ENCODE measurements at regions not wholly inside any gene's neighbourhood (a gene's known extent, or its start where the extent isn't known, plus 50 kb on each side); places are given as distances from the start of the nearest gene placed in this dataset.

DNA sequence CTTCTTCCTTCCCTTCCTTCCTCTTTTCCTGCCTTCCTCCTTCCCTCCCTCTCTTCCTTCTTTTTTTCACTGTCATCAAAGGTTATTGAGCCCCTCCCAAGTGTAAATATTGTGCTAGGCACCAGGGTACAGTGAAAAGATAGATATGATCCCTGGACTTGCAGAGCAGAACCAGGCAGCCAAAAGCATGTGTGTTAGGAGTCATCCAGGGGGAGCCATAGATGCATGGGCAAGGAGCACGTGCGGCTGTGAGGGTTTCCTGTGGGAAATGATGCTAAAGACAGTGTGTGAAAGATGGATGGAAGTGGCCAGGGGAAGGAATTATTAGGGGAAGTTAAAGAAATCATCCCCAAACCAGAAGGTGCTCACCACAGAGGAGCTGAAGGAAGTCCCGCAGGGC lies 65.2 kb downstream of the NR2F2 start:
- DNase-seq (ENCODE audit: low spot score) = no peak
- Mint-ChIP-seq H3K27ac (no peak overlapping the region), H3K27me3 (ENCODE audit: low read depth) (peaks cover 50% of the 10 kb centered on the region), H3K4me1 (peaks cover 16% of the 10 kb centered on the region), H3K36me3 (no peaks in the 10 kb centered on the region), H3K4me3 (no peak overlapping the region), H3K9me3 (no peaks in the 10 kb centered on the region)
- POLR2A ChIA-PET = no interaction called here
- TF ChIP-seq ZNF121 (CRISPR knock-in tag; IDR thresholded peaks at IDR 0.05) = no peak
- no peak for TF ChIP-seq HMGXB4 (CRISPR knock-in tag; IDR thresholded peaks at IDR 0.05)
- no peak for TF ChIP-seq NFE2L1 (CRISPR knock-in tag; IDR thresholded peaks at IDR 0.05)
- TF ChIP-seq ZNF317 (CRISPR knock-in tag; IDR thresholded peaks at IDR 0.05; ENCODE audit: borderline replicate concordance, low read depth) = no peak
- TF ChIP-seq FOXP4 (CRISPR knock-in tag; IDR thresholded peaks at IDR 0.05) = no peak
- TF ChIP-seq PRDM15 (CRISPR knock-in tag; IDR thresholded peaks at IDR 0.05) = no peak
- no peak for TF ChIP-seq HMGA2 (CRISPR knock-in tag; IDR thresholded peaks at IDR 0.05)
- TF ChIP-seq ATF1 (CRISPR knock-in tag; IDR thresholded peaks at IDR 0.05) = no peak
- TF ChIP-seq FOXJ3 (CRISPR knock-in tag; IDR thresholded peaks at IDR 0.05; ENCODE audit: borderline replicate concordance) = no peak
- TF ChIP-seq, protein P1, sequence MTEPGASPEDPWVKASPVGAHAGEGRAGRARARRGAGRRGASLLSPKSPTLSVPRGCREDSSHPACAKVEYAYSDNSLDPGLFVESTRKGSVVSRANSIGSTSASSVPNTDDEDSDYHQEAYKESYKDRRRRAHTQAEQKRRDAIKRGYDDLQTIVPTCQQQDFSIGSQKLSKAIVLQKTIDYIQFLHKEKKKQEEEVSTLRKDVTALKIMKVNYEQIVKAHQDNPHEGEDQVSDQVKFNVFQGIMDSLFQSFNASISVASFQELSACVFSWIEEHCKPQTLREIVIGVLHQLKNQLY (CRISPR knock-in tag; IDR thresholded peaks at IDR 0.05) = no peak
- TF ChIP-seq SOX15 (CRISPR knock-in tag; IDR thresholded peaks at IDR 0.05) = no peak
- no peak for TF ChIP-seq KAT7 (CRISPR knock-in tag; IDR thresholded peaks at IDR 0.05; ENCODE audit: borderline replicate concordance)
- TF ChIP-seq, protein P2, sequence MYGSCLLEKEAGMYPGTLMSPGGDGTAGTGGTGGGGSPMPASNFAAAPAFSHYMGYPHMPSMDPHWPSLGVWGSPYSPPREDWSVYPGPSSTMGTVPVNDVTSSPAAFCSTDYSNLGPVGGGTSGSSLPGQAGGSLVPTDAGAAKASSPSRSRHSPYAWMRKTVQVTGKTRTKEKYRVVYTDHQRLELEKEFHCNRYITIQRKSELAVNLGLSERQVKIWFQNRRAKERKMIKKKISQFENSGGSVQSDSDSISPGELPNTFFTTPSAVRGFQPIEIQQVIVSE (CRISPR knock-in tag; IDR thresholded peaks at IDR 0.05; ENCODE audit: borderline replicate concordance) = no peak
- TF ChIP-seq SMAD3 (CRISPR knock-in tag; IDR thresholded peaks at IDR 0.05; ENCODE audit: borderline replicate concordance) = no peak
- no peak for TF ChIP-seq SP1 (CRISPR knock-in tag; conservative IDR thresholded peaks at IDR 0.05)
- no peak for TF ChIP-seq SMAD4 (CRISPR knock-in tag; IDR thresholded peaks at IDR 0.05)
- no peak for TF ChIP-seq GTF2I (CRISPR knock-in tag; conservative IDR thresholded peaks at IDR 0.05)
- TF ChIP-seq NR1H2 (CRISPR knock-in tag; IDR thresholded peaks at IDR 0.05) = no peak
- TF ChIP-seq MXD4 (CRISPR knock-in tag; IDR thresholded peaks at IDR 0.05; ENCODE audit: borderline replicate concordance) = no peak
- CTCF ChIA-PET = interaction anchor here (0.6 kb wide), 1 partner anchor 35 kb away, joined by 3 read pairs; no protein-coding TSS in a partner anchor
- ATAC-seq = no peak

DNA sequence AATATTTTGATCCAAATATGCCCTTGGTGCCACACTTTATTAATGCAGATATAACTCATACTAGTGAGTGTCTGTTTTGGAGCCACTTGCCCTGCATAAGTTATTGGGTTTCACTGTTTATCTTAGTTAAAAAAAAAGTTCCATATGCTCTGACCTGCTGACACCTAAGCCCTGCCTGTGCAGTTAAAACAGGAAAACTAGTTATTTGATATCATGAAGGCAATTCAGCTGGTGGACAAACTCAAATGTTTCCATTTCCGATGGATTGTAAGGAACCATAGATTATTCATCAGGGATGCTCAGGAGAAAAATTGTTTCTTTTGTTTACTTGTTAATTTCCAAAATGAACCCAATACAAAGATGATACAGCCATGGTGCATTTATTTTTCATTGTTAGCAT lies 68.3 kb downstream of the NR2F2 start:
- Mint-ChIP-seq H3K4me3 (no peak overlapping the region), H3K9me3 (no peaks in the 10 kb centered on the region), H3K27me3 (ENCODE audit: low read depth) (peaks cover 72% of the 10 kb centered on the region), H3K27ac (no peak overlapping the region), H3K4me1 (no peaks in the 10 kb centered on the region), H3K36me3 (no peaks in the 10 kb centered on the region)
- no peak for DNase-seq (ENCODE audit: low spot score)
- CTCF ChIA-PET = no interaction called here
- no peak for ATAC-seq
- POLR2A ChIA-PET = no interaction called here
- no peak for TF ChIP-seq AR (CRISPR knock-in tag; IDR thresholded peaks at IDR 0.05)
- TF ChIP-seq, protein P3, sequence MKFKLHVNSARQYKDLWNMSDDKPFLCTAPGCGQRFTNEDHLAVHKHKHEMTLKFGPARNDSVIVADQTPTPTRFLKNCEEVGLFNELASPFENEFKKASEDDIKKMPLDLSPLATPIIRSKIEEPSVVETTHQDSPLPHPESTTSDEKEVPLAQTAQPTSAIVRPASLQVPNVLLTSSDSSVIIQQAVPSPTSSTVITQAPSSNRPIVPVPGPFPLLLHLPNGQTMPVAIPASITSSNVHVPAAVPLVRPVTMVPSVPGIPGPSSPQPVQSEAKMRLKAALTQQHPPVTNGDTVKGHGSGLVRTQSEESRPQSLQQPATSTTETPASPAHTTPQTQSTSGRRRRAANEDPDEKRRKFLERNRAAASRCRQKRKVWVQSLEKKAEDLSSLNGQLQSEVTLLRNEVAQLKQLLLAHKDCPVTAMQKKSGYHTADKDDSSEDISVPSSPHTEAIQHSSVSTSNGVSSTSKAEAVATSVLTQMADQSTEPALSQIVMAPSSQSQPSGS (CRISPR knock-in tag; IDR thresholded peaks at IDR 0.05; ENCODE audit: borderline replicate concordance, low read depth) = no peak
- TF ChIP-seq, protein P4, sequence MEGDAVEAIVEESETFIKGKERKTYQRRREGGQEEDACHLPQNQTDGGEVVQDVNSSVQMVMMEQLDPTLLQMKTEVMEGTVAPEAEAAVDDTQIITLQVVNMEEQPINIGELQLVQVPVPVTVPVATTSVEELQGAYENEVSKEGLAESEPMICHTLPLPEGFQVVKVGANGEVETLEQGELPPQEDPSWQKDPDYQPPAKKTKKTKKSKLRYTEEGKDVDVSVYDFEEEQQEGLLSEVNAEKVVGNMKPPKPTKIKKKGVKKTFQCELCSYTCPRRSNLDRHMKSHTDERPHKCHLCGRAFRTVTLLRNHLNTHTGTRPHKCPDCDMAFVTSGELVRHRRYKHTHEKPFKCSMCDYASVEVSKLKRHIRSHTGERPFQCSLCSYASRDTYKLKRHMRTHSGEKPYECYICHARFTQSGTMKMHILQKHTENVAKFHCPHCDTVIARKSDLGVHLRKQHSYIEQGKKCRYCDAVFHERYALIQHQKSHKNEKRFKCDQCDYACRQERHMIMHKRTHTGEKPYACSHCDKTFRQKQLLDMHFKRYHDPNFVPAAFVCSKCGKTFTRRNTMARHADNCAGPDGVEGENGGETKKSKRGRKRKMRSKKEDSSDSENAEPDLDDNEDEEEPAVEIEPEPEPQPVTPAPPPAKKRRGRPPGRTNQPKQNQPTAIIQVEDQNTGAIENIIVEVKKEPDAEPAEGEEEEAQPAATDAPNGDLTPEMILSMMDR (IDR thresholded peaks at IDR 0.05) = no peak

All from WTC11 (cell line).